Suprapubic skin (tissue), 4 donors: ENCODE measurements at regions not wholly inside any gene's neighbourhood (a gene's known extent, or its start where the extent isn't known, plus 50 kb on each side); places are given as distances from the start of the nearest gene placed in this dataset.

Experiments
- DNase-seq, 2 donors: peaks; one replicate each; pipeline ENCODE4 v3.0.0-alpha.2; 2019; ENCODE audit warnings: low spot score in 2 of 2
- H3K27ac ChIP-seq: fragments of 200-600 bp; sonication (generic); one replicate; pipeline ENCODE4 v1.5.1; 2019
- H3K27me3 ChIP-seq: fragments of 200-600 bp; sonication (generic); one replicate; pipeline ENCODE4 v1.5.1; 2019
- H3K36me3 ChIP-seq: fragments of 200-600 bp; sonication (generic); one replicate; pipeline ENCODE4 v1.5.1; 2019
- H3K4me1 ChIP-seq: fragments of 200-600 bp; sonication (generic); one replicate; pipeline ENCODE4 v1.5.1; 2019
- H3K4me3 ChIP-seq: fragments of 200-600 bp; sonication (generic); one replicate; pipeline ENCODE4 v1.5.1; 2019; ENCODE audit warnings: mild to moderate bottlenecking
- H3K9me3 ChIP-seq: fragments of 200-600 bp; sonication (generic); one replicate; pipeline ENCODE4 v1.5.1; 2019
- CTCF ChIP-seq, 2 donors: fragments of 200-600 bp in 1 of 2; fragments of 450-650 bp in 1 of 2; sonication (generic) in 1 of 2; IDR thresholded peaks; one replicate each; pipeline ENCODE4 v1.5.1; 2016 to 2019; ENCODE audit warnings: antibody characterized with exemption in 2 of 2, mild to moderate bottlenecking in 1 of 2, moderate library complexity in 1 of 2
- EP300 ChIP-seq: sonication (generic); formaldehyde crosslinking; IDR thresholded peaks from one replicate; pipeline ENCODE4 v1.6.1; 2017; ENCODE audit warnings: antibody characterized with exemption
- POLR2A ChIP-seq, 2 donors: fragments of 450-650 bp; IDR thresholded peaks; one replicate each; pipeline ENCODE4 v1.6.1; 2017; ENCODE audit warnings: antibody characterized with exemption in 2 of 2, mild to moderate bottlenecking in 2 of 2, moderate library complexity in 2 of 2
- POLR2AphosphoS5 ChIP-seq, 3 donors: sonication (generic); formaldehyde crosslinking; IDR thresholded peaks; one replicate each; pipeline ENCODE4 v1.6.1; 2017; ENCODE audit warnings: antibody characterized with exemption in 3 of 3
- WGBS: methylation state at CpG from one replicate; pipeline ENCODE4 v1.1.5; 2018; 5-methylcytosine and 5-hydroxymethylcytosine counted together

GRCh38 chr13:34671137-34671536 is 270.9 kb upstream of the NBEA start:
- no peak for TF ChIP-seq EP300
- TF ChIP-seq CTCF (IDR thresholded peaks at IDR 0.05): no peak
- TF ChIP-seq POLR2AphosphoS5 (IDR thresholded peaks at IDR 0.05): no peak
- no peak for TF ChIP-seq POLR2A (IDR thresholded peaks at IDR 0.05)
- H3K27ac ChIP-seq: no peak overlapping the region
- H3K36me3 ChIP-seq: no peaks in the 10 kb centered on the region
- DNase-seq: no peak
- H3K4me3 ChIP-seq: no peak overlapping the region
- H3K27me3 ChIP-seq: no peaks in the 10 kb centered on the region
- peaks cover 8% of the 10 kb centered on the region for H3K4me1 ChIP-seq
- no peaks in the 10 kb centered on the region for H3K9me3 ChIP-seq

- no peaks in the 10 kb centered on the region for H3K27me3 ChIP-seq
- no peaks in the 10 kb centered on the region for H3K36me3 ChIP-seq
- H3K27ac ChIP-seq: no peak overlapping the region
- H3K4me1 ChIP-seq: peaks cover 8% of the 10 kb centered on the region
- TF ChIP-seq POLR2A (IDR thresholded peaks at IDR 0.05) (no peak), POLR2AphosphoS5 (IDR thresholded peaks at IDR 0.05) (no peak), CTCF (IDR thresholded peaks at IDR 0.05) (no peak), EP300 (no peak)
- no peaks in the 10 kb centered on the region for H3K9me3 ChIP-seq
- H3K4me3 ChIP-seq: no peak overlapping the region
- DNase-seq: no peak
- WGBS: 20% methylated on average over 3 of the region's 3 CpGs
Measured at GRCh38 chr13:34672631-34673030, 269.4 kb upstream of the NBEA start.

DNA sequence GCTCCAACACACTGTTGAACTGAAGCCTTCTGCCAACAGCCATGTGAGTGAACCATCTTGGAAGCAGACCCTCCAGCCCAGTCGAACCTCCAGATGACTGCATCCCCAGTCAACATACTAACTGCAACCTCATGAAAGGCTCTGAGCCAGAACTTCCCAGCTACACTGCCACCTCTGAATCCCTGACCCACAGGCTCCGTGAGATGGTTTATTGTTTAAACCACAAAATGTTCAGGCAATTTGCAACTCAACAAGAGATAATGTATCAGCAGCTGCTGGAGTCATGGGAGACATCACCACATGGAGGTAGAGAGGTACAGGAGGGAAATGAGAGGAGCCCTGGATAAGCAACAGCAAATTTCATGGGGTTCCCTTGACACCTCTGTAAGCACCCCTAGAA is 266.4 kb upstream of the NBEA start:
- H3K4me1 ChIP-seq: peaks cover 7% of the 10 kb centered on the region
- H3K4me3 ChIP-seq: no peak overlapping the region
- 59% methylated on average over 2 of the region's 2 CpGs for WGBS
- no peaks in the 10 kb centered on the region for H3K9me3 ChIP-seq
- no peaks in the 10 kb centered on the region for H3K36me3 ChIP-seq
- DNase-seq: no peak
- no peak overlapping the region for H3K27ac ChIP-seq
- TF ChIP-seq EP300: no peak
- TF ChIP-seq POLR2AphosphoS5 (IDR thresholded peaks at IDR 0.05): no peak
- no peak for TF ChIP-seq CTCF (IDR thresholded peaks at IDR 0.05)
- TF ChIP-seq POLR2A (IDR thresholded peaks at IDR 0.05): no peak
- H3K27me3 ChIP-seq: no peaks in the 10 kb centered on the region

DNA sequence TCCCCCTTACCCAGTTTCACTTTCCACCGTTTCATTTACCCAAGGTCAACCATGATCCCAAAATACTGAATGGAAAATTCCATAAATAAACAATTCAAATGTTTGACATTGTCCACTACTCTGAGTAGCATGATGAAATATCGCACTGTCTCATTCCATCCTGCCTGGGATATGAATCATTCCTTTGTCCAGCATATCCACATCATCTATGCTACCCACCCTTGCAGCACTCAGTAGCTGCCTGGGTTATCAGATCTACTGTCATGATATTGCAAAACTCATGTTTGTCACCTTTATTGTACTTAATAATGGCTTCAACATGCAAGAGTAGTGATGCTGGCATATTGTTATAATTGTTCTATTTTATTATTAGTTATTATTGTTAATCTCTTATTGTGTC is 263.9 kb upstream of the NBEA start:
- Histone ChIP-seq H3K36me3 (no peaks in the 10 kb centered on the region), H3K4me1 (no peaks in the 10 kb centered on the region), H3K9me3 (no peaks in the 10 kb centered on the region), H3K4me3 (no peak overlapping the region), H3K27ac (no peak overlapping the region), H3K27me3 (no peaks in the 10 kb centered on the region)
- DNase-seq: no peak
- TF ChIP-seq POLR2AphosphoS5 (IDR thresholded peaks at IDR 0.05): no peak
- no peak for TF ChIP-seq CTCF (IDR thresholded peaks at IDR 0.05)
- TF ChIP-seq POLR2A (IDR thresholded peaks at IDR 0.05): no peak
- TF ChIP-seq EP300: no peak
- 81% methylated on average over 2 of the region's 2 CpGs for WGBS

GRCh38 chr13:34681405-34681955 is 260.6 kb upstream of the NBEA start:
- Histone ChIP-seq H3K4me3 (no peak overlapping the region), H3K27me3 (no peaks in the 10 kb centered on the region), H3K4me1 (no peaks in the 10 kb centered on the region), H3K36me3 (no peaks in the 10 kb centered on the region), H3K9me3 (no peaks in the 10 kb centered on the region), H3K27ac (no peak overlapping the region)
- WGBS: 56% methylated on average over 4 of the region's 4 CpGs
- TF ChIP-seq POLR2A (IDR thresholded peaks at IDR 0.05) (no peak), EP300 (no peak), CTCF (IDR thresholded peaks at IDR 0.05) (no peak), POLR2AphosphoS5 (IDR thresholded peaks at IDR 0.05) (no peak)
- no peak for DNase-seq
